GM19468 (cell line): ENCODE measurements at regions not wholly inside any gene's neighbourhood (a gene's known extent, or its start where the extent isn't known, plus 50 kb on each side); places are given as distances from the start of the nearest gene placed in this dataset.
A peak's percentile ranks its signal among the peaks of the same experiment; 100 is the strongest.

ENCODE experiments used
- ATAC-seq: cut with Tn5 transposase; IDR thresholded peaks from one replicate; pipeline ENCODE4 v1.9.1; 2021; ENCODE audit warnings: mild to moderate bottlenecking, moderate library complexity, moderate number of reproducible peaks; ENCODE audit not compliant: unreplicated experiment; ENCODE audit errors: extremely low read depth

GRCh38 chr1:170219163-170219562, 73.4 kb downstream of the NTMT2 start:
- ATAC-seq, result no peak

DNA sequence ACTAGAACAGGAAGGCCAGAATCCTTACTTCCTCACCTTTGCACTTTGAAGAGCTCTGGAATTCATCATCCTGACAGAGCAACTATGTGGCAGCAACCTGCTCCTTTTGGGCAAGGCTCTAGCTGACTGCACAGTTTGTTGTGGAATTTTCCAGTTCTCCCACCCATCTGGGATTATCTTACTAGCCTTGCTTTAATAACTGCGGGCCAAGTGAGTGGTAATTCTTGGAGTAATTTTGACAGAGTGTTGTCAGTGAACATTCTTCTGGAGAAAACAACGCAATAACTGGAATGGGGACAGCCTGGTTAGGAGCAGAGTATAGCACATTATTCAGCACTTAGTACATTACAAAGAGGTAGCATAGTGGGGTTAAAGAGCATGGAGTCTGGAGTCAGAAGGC, 75.3 kb downstream of the NTMT2 start:
- no peak for ATAC-seq

DNA sequence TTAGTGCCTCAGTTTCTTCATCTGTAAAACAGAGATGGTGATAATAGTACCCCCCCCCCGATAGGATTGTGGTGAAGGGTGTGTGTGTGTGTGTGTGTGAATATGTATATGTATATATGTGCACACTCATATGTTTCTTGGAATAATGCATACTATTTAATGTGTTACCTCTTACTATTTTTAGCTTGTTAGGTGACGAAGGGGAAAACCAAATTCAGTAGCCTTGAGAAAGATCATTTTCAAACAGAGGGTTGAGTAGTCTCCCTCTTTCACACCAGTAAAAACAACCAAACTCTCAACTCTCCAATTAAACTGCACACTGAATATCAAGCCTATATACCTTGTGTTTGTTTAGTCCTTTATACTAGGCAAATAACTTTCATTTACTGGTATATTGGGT, 75.7 kb downstream of the NTMT2 start:
- ATAC-seq, result no peak

DNA sequence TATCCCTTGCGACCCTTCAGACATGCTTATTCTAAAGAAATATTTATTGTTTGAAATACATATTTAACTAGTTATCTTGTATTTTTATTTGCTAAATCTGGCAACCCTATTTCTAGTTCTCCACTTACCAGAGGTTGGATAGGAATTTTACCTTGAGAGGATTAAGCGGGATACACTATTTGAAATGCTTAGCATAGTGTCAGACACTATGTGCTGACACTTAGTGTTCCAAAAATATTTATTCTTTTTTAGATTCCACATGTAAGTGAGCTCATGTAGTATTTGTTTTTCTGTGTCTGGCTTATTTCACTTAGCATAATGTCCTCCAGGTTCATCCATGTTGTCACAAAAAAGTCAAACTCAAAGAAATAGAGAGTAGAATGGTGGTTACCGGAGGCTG, 78.7 kb downstream of the NTMT2 start:
- no peak for ATAC-seq

DNA sequence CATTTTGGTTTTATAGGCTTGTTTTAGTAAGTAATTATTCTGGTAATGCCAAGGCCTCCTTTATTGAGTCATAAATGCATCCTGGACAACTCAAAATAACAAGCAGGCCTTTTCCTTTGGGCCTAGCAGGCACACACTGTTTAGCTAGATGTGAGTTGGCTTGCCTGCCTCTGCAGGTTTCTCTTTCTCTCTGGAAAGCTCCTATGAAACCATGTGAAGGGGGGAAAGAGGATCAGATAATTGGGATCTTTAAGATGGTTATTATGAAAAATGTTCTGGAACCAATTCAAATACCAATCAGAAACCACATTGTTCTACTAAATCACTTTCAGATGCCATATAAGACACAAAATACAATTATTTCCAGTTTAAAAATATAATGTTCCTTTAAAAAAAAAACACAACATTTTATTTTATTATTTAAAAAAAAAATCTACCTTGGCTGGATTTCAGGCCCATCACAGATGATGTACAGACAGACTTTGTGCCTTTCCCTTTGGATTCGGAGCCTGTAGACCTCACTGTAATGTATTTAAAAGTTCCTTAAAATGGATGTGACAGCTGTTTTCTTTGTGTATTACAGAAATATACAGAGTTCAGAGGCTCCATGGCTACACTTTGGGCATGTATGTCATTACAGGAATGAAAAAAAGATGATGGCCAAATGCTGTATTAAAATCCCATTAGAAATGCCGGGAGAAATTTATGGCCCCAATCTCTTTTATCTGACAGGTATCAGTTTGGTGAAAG, 80.2 kb downstream of the NTMT2 start:
- no peak for ATAC-seq

DNA sequence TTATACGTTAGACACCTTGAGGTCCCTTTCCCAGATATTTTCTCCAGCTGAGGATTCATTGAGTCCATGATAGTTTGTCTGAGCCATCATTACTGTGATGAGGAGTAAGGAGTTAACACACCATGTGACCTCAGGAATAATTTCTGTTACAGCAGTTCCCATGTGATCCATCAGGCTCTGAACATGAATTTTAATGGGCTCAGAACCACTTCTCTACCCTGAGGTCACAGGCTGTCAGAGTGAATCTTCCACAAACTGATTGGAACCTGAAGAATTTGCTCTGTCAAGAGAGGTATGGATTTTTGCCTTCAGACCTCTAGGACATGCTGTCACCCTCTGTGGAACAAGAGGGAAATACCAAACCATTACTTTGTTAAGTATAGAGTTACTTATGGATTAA, 81.0 kb downstream of the NTMT2 start:
- no peak for ATAC-seq

DNA sequence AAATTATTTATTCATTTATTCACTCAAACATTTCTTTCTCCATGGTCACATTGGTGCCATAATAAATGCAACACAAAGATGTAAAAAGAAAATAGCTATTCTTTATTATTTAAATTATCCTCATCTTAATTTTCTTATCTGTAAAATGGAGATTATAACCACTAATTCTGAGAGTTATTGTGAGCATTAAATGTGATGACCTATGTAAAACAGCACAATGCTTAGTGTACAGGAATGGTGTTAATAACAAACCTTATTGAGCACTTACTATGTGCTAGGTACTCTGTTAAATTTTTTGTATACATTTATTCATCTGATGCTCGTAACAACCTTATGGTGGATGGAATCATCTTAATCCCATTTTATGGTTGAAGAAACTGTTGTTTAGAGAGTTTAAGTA, 84.6 kb downstream of the NTMT2 start:
- no peak for ATAC-seq

- ATAC-seq, result no peak
These were observed 85.9 kb downstream of the NTMT2 start for GRCh38 chr1:170231662-170232061.

- no peak for ATAC-seq
These were observed 93.1 kb downstream of the NTMT2 start for GRCh38 chr1:170238704-170239391.

- ATAC-seq, result no peak
These were observed 93.7 kb downstream of the NTMT2 start for GRCh38 chr1:170239445-170239844.

DNA sequence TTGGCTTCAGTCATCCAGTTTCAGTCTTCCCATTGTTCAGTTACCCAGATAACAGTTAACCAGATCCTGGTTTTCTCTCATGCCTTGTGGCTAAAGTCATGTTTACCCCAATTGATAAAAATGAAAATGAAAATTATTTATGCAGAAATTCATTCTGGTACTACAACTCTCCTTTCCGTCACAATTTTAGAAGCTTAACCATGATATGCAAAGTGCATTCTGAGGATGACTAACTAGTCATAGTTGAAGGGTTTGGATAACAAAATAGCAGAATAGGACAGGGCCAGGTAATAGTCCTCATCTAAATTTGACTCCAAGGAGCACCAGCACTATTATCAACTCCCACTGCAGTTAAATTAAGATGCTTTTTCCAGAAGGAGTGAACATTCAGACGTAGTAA, 94.7 kb downstream of the NTMT2 start:
- ATAC-seq, result peak; percentile 72

- ATAC-seq, result no peak
These were observed 95.6 kb downstream of the NTMT2 start for GRCh38 chr1:170241266-170241851.

DNA sequence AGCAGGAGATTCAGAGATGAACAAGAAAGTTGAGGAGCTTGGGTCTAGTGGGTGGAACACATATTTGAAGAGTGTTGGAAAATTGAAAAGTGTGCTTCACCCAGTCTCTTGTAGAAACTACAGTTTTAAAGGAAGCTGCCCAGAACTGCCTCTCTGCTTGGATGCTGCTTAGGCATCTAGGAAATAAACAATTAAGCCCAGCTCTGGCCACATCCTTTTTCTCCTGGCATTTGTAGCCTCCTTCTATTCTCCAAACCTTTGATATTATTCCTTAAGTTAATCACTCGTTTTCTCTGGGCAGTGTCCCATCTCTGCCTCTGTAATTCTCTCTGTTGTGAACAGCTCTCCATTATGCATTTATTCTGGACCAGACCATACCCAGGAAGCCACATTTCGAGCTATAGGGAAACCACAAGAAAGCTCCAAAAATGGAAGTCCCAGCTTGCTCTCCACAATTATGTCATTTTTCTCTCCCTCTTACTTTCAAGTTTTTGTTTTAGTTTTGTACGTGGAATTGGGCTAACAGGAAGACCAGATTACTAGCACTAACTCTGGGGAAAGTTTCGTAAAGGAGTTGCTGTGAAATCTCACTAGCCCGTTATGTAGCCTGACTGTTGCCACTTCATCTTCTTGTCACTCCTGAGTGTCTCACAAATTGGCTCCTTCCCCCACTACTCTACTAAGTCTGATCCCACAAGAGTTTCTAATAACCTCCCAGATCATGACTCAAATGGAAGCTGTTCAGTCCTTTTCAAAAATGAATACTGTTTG, 102.2 kb downstream of the NTMT2 start:
- ATAC-seq, result no peak

- ATAC-seq, result no peak
These were observed 104.9 kb downstream of the NTMT2 start for GRCh38 chr1:170250531-170251276.

- ATAC-seq, result no peak
These were observed 107.3 kb downstream of the NTMT2 start for GRCh38 chr1:170252851-170253579.

DNA sequence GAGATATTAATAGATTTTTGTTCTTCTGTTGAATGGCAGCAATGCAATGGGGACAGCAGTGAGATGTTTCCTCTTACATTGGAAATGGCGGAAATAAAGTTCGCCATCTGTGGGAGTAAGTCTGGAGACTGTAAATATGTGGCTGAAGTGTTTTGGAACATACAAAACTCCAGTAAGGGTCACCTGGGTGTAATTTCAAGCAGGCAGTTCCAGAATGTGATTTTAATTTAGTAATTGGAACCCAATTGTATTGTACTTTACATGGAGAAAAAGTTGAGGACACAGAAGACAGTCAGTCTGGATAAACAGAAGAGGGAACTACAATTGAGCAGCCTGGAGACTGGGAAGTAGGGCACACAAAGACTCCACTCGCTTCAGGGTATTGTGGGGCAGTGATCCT, 108.6 kb downstream of the NTMT2 start:
- no peak for ATAC-seq

GRCh38 chr1:170261669-170262068, 115.9 kb downstream of the NTMT2 start:
- ATAC-seq, result no peak

GRCh38 chr1:170262276-170262939, 116.6 kb downstream of the NTMT2 start:
- no peak for ATAC-seq

DNA sequence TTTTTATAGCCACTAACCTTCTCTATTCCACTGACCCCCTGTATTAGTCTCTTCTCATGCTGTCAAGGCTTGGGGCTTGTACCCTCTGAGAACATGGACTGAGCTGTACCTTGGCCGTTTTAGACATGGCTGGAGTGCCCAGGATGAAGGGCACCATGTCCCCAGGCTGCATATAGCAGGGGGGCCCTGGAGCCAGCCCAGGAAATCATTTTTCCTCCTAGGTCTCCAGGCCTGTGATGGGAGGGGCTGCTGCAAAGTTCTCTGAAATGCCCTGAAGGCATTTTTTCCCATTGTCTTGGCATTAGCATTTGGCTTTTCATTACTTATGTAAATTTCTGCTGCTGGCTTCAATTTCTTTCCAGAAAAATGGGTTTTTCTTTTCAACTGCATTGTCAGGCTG, 119.5 kb downstream of the NTMT2 start:
- ATAC-seq, result no peak
